ENCODE measurements at regions not wholly inside any gene's neighbourhood (a gene's known extent, or its start where the extent isn't known, plus 50 kb on each side); places are given as distances from the start of the nearest gene placed in this dataset.
"Not testable (repeated sequence)": the region's sequence is repeated elsewhere in the genome, so short reads cannot be mapped to it uniquely, and the experiment has no call there.

GRCh38 chr7:39793026-39793425 lies 157.0 kb upstream of the CDK13 start:
- DNase-seq; H3K27me3 Mint-ChIP-seq; H3K9me3 Mint-ChIP-seq; ATAC-seq (ENCODE audit: low read depth); POLR2A ChIA-PET; H3K4me3 Mint-ChIP-seq; H3K27ac Mint-ChIP-seq; intact Hi-C loops (cut with micrococcal nuclease); H3K4me1 Mint-ChIP-seq: not testable (repeated sequence)
- H3K36me3 Mint-ChIP-seq (ENCODE audit: low read depth), result peaks cover 25% of the 10 kb centered on the region
- CTCF ChIA-PET, result interaction anchor here (0.7 to 0.9 kb wide), 2 partner anchors 213 to 342 kb away, joined by 3 read pairs; partner anchors contain the start of gene SUGCT

GRCh38 chr7:39793851-39794250 lies 156.2 kb upstream of the CDK13 start:
- H3K4me1 Mint-ChIP-seq; DNase-seq; H3K9me3 Mint-ChIP-seq; H3K27ac Mint-ChIP-seq; H3K27me3 Mint-ChIP-seq; ATAC-seq (ENCODE audit: low read depth); POLR2A ChIA-PET; intact Hi-C loops (cut with micrococcal nuclease); H3K4me3 Mint-ChIP-seq: not testable (repeated sequence)
- CTCF ChIA-PET, result interaction anchor here (0.7 to 0.9 kb wide), 2 partner anchors 213 to 341 kb away, joined by 3 read pairs; partner anchors contain the start of gene SUGCT
- H3K36me3 Mint-ChIP-seq (ENCODE audit: low read depth), result peaks cover 25% of the 10 kb centered on the region

- H3K27ac Mint-ChIP-seq; H3K4me1 Mint-ChIP-seq; H3K9me3 Mint-ChIP-seq; intact Hi-C loops (cut with micrococcal nuclease); DNase-seq; POLR2A ChIA-PET; H3K4me3 Mint-ChIP-seq; CTCF ChIA-PET; H3K36me3 Mint-ChIP-seq (ENCODE audit: low read depth); ATAC-seq (ENCODE audit: low read depth); H3K27me3 Mint-ChIP-seq: not testable (repeated sequence)
These were observed 153.1 kb upstream of the CDK13 start for GRCh38 chr7:39796947-39797346.

- DNase-seq; intact Hi-C loops (cut with micrococcal nuclease); H3K4me1 Mint-ChIP-seq; H3K27ac Mint-ChIP-seq; CTCF ChIA-PET; H3K9me3 Mint-ChIP-seq; H3K4me3 Mint-ChIP-seq; H3K36me3 Mint-ChIP-seq (ENCODE audit: low read depth); POLR2A ChIA-PET; ATAC-seq (ENCODE audit: low read depth); H3K27me3 Mint-ChIP-seq: not testable (repeated sequence)
These were observed 152.0 kb upstream of the CDK13 start for GRCh38 chr7:39798077-39798476.

GRCh38 chr7:39808796-39809481 lies 141.1 kb upstream of the CDK13 start:
- ChIA-PET POLR2A (no interaction called here), CTCF (no interaction called here)
- DNase-seq (no peak), ATAC-seq (ENCODE audit: low read depth) (no peak)
- Mint-ChIP-seq H3K27ac (no peak overlapping the region), H3K4me1 (no peaks in the 10 kb centered on the region), H3K4me3 (no peak overlapping the region), H3K27me3 (peaks cover 12% of the 10 kb centered on the region), H3K9me3 (no peaks in the 10 kb centered on the region), H3K36me3 (ENCODE audit: low read depth) (no peaks in the 10 kb centered on the region)
- no peak for TF ChIP-seq CTCF (IDR thresholded peaks at IDR 0.05)
- intact Hi-C loops (cut with micrococcal nuclease), result no loop called here

- Mint-ChIP-seq H3K27ac (no peak overlapping the region), H3K27me3 (peaks cover 17% of the 10 kb centered on the region), H3K36me3 (ENCODE audit: low read depth) (no peaks in the 10 kb centered on the region), H3K4me1 (no peaks in the 10 kb centered on the region), H3K9me3 (no peaks in the 10 kb centered on the region), H3K4me3 (no peak overlapping the region)
- ATAC-seq (ENCODE audit: low read depth) (no peak), DNase-seq (no peak)
- ChIA-PET CTCF (no interaction called here), POLR2A (no interaction called here)
- TF ChIP-seq CTCF (IDR thresholded peaks at IDR 0.05), result no peak
- intact Hi-C loops (cut with micrococcal nuclease), result no loop called here
These were observed 139.8 kb upstream of the CDK13 start for GRCh38 chr7:39810204-39810642.

- no peak overlapping the region for H3K4me3 Mint-ChIP-seq
- H3K36me3 Mint-ChIP-seq (ENCODE audit: low read depth), result no peaks in the 10 kb centered on the region
- TF ChIP-seq CTCF (IDR thresholded peaks at IDR 0.05), result no peak
- intact Hi-C loops (cut with micrococcal nuclease), result no loop called here
- H3K4me1 Mint-ChIP-seq, result no peaks in the 10 kb centered on the region
- peaks cover 19% of the 10 kb centered on the region for H3K27me3 Mint-ChIP-seq
- H3K9me3 Mint-ChIP-seq, result no peaks in the 10 kb centered on the region
- no peak overlapping the region for H3K27ac Mint-ChIP-seq
- ChIA-PET POLR2A (no interaction called here), CTCF (no interaction called here)
- no peak for ATAC-seq (ENCODE audit: low read depth)
- no peak for DNase-seq
These were observed 139.3 kb upstream of the CDK13 start for GRCh38 chr7:39810710-39811109.
